ENCODE measurements at regions not wholly inside any gene's neighbourhood (a gene's known extent, or its start where the extent isn't known, plus 50 kb on each side); places are given as distances from the start of the nearest gene placed in this dataset.

DNA sequence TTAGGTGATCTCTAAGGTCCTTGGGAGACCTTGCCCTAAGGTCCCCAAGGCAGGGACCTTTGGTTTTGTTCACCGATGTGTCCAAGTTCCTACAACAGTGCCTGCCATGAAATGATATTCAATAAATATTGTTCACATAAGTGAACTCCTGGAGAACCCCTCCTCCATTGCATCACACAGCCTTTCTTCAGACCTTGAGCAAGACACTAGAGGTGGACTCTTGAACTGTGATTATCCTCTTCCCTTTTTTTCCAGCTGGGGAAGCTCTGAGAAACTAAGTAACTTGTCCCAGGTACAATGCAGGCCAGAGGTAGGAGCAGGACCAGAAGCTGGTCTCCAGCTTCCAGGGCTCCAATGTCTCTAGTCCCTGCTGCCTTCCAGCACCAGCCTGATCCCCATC, 76.6 kb upstream of the LMO1 start:
- no peak overlapping the region for H3K27ac ChIP-seq
- no peak overlapping the region for H3K4me3 ChIP-seq (ENCODE audit: low read depth, low read length)
- no peaks in the 10 kb centered on the region for H3K36me3 ChIP-seq (replicated peaks)
- TF ChIP-seq CTCF (IDR thresholded peaks at IDR 0.05; ENCODE audit: low read depth, low read length, missing control alignments), result no peak
- DNase-seq, result no peak
- in situ Hi-C loops (cut with HindIII; ENCODE audit: low pct_ligation_motif_present, low sequenced_read_pairs), result no loop called here
- H3K27me3 ChIP-seq (replicated peaks), result no peaks in the 10 kb centered on the region

- no peak overlapping the region for H3K27ac ChIP-seq
- DNase-seq, result no peak
- no peaks in the 10 kb centered on the region for H3K36me3 ChIP-seq (replicated peaks)
- no peaks in the 10 kb centered on the region for H3K27me3 ChIP-seq (replicated peaks)
- no peak for TF ChIP-seq CTCF (IDR thresholded peaks at IDR 0.05; ENCODE audit: low read depth, low read length, missing control alignments)
- in situ Hi-C loops (cut with HindIII; ENCODE audit: low pct_ligation_motif_present, low sequenced_read_pairs), result no loop called here
- H3K4me3 ChIP-seq (ENCODE audit: low read depth, low read length), result no peak overlapping the region
Observed at GRCh38 chr11:8339592-8340022, 75.9 kb upstream of the LMO1 start.

GRCh38 chr11:8338138-8338537, 74.5 kb upstream of the LMO1 start:
- peak; percentile 52 for DNase-seq
- in situ Hi-C loops (cut with HindIII; ENCODE audit: low pct_ligation_motif_present, low sequenced_read_pairs), result no loop called here
- Histone ChIP-seq H3K4me3 (ENCODE audit: low read depth, low read length) (no peak overlapping the region), H3K27me3 (replicated peaks) (no peaks in the 10 kb centered on the region), H3K36me3 (replicated peaks) (no peaks in the 10 kb centered on the region), H3K27ac (no peak overlapping the region)
- peak; percentile 90 for TF ChIP-seq CTCF (IDR thresholded peaks at IDR 0.05; ENCODE audit: low read depth, low read length, missing control alignments)

DNA sequence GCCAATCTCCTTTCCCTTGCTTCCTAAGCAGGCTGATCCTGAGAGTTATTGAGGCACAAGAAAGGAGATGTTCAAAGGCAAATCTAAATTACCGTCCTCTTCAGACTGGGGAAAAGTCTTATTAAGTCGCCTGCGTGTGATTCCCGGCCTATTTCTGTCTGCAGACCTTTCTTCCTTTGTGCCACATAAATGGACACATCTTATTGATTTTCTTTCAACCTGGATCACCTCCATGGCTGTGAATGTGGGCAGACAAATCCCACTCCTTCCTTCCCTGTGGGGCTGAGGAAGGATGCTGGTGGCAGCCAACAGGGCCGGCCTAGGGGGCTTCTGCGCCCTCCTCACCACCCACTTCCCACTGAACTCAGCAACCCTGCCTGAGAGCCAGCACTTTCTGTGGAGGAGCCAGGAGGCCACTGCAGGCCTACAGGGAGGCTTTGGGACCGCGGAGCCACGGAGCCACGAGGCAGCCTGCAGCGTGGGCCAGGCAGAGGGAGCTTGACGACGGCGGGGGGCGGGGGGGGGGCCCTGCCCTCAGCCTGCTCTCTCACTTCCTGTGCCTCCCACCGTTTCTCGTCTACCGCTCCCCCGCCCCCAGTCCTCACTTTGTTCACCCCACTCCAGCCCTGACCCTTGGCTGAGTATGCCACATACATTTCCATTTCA, 73.6 kb upstream of the LMO1 start:
- DNase-seq, result no peak
- Histone ChIP-seq H3K36me3 (replicated peaks) (no peaks in the 10 kb centered on the region), H3K27ac (no peak overlapping the region), H3K27me3 (replicated peaks) (no peaks in the 10 kb centered on the region), H3K4me3 (ENCODE audit: low read depth, low read length) (no peak overlapping the region)
- in situ Hi-C loops (cut with HindIII; ENCODE audit: low pct_ligation_motif_present, low sequenced_read_pairs), result no loop called here
- TF ChIP-seq CTCF (IDR thresholded peaks at IDR 0.05; ENCODE audit: low read depth, low read length, missing control alignments), result no peak

DNA sequence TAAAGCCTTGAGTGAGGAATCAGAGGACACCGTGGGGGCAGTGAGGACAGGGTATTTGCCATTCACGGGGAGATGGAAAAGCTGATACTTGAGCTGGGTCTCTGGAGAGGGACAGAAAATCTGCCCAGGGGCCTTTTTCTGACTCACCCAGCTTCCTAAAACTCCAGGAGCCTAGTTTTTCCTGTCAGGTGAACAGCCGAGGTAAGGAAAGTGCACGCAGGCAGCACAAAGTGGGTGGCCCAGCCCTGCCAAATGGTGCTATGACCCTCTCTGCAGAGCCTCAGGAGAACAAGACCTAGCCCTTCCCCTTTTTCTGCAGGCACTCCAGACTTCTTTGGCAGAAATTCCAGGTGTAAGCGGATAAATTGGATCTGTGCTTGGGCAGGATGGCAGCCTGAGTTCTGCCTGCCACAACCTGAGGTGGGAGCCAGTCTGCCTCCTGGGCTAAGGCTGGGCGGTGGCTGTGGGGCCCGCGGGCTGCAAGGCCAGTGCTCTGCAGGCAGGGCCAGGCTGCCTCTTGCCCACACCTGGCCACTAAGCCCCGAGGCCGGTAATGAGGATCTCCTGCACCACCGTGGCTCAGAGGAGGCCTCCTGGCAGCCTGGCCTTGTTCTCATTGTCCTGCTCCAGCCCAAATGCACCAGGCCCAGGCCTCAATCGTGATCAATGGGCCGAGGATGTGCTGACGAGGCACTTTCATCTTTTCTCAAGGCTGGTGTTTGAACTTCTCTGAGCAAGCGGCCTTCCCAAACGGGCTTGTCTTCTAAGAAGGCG, 72.9 kb upstream of the LMO1 start:
- TF ChIP-seq CTCF (IDR thresholded peaks at IDR 0.05; ENCODE audit: low read depth, low read length, missing control alignments), result no peak
- in situ Hi-C loops (cut with HindIII; ENCODE audit: low pct_ligation_motif_present, low sequenced_read_pairs), result no loop called here
- H3K27me3 ChIP-seq (replicated peaks), result no peaks in the 10 kb centered on the region
- no peak overlapping the region for H3K27ac ChIP-seq
- no peak overlapping the region for H3K4me3 ChIP-seq (ENCODE audit: low read depth, low read length)
- H3K36me3 ChIP-seq (replicated peaks), result no peaks in the 10 kb centered on the region
- DNase-seq, result no peak

Data from brain microvascular endothelial cell (primary cell).